Gastrocnemius medialis (tissue), 4 donors: ENCODE measurements at regions not wholly inside any gene's neighbourhood (a gene's known extent, or its start where the extent isn't known, plus 50 kb on each side); places are given as distances from the start of the nearest gene placed in this dataset.

ENCODE experiments used
- ATAC-seq, 2 donors: fragments of 150-250 bp; one replicate each; pipeline ENCODE4 v1.9.1; 2016
- DNase-seq, 2 donors: peaks; one replicate each; pipeline ENCODE4 v3.0.0-alpha.2; 2019
- H3K27ac ChIP-seq, 4 donors: fragments of 200-600 bp; sonication (generic); 1 replicate in 1 of 4; 2 replicates in 3 of 4; pipeline ENCODE4 v1.5.1; 2016 to 2018; ENCODE audit warnings: mild to moderate bottlenecking in 2 of 4, moderate library complexity in 1 of 4
- H3K27me3 ChIP-seq, 3 donors: fragments of 200-600 bp; sonication (generic) in 2 of 3; 1 replicate in 1 of 3; 2 replicates in 2 of 3; pipeline versions ENCODE4 v1.5.1 to v1.6.0; 2016 to 2019; ENCODE audit warnings: mild to moderate bottlenecking in 1 of 3, moderate library complexity in 1 of 3
- H3K36me3 ChIP-seq, 2 donors: fragments of 200-600 bp; sonication (generic) in 1 of 2; one replicate each; pipeline ENCODE4 v1.5.1; 2017 to 2018
- H3K4me1 ChIP-seq, 2 donors: fragments of 200-600 bp; sonication (generic) in 1 of 2; one replicate each; pipeline ENCODE4 v1.5.1; 2016 to 2017; ENCODE audit warnings: mild to moderate bottlenecking in 2 of 2
- H3K4me3 ChIP-seq, 4 donors: fragments of 200-600 bp; sonication (generic) in 3 of 4; 1 replicate in 1 of 4; 2 replicates in 3 of 4; pipeline ENCODE4 v1.5.1; 2016 to 2019; ENCODE audit warnings: mild to moderate bottlenecking in 2 of 4
- H3K9me3 ChIP-seq, 3 donors: fragments of 200-600 bp; sonication (generic) in 2 of 3; 1 replicate in 1 of 3; 2 replicates in 2 of 3; pipeline ENCODE4 v1.5.1; 2016 to 2019
- POLR2A ChIP-seq, 2 donors: fragments of 450-650 bp; IDR thresholded peaks; one replicate each; pipeline ENCODE4 v1.6.1; 2017; ENCODE audit warnings: antibody characterized with exemption in 2 of 2, mild to moderate bottlenecking in 2 of 2, moderate library complexity in 2 of 2
- in situ Hi-C, 4 donors: fragments of 200-750 bp; cut with MboI; loops; one replicate each; pipeline versions ENCODE4 v1.15.0 to v1.8.0; 2017; ENCODE audit warnings: low sequenced_read_pairs in 4 of 4
- intact Hi-C: fragments of 100-400 bp; cut with DNase I; formaldehyde crosslinking; loops from one replicate; pipeline ENCODE4 v1.15.1; 2023; ENCODE audit warnings: low total_unique reads
- TF ChIP-seq, protein P1 (sequence below), 5 experiments: fragments of 450-650 bp in 3 of 5; fragments of 200-600 bp in 2 of 5; sonication (generic) in 2 of 5; IDR thresholded peaks in 4 of 5; conservative IDR thresholded peaks in 1 of 5; 1 replicate in 4 of 5; 2 replicates in 1 of 5; pipeline ENCODE4 v1.5.1; 2016 to 2019; ENCODE audit warnings: antibody characterized with exemption in 5 of 5, mild to moderate bottlenecking in 3 of 5, moderate library complexity in 3 of 5

- Histone ChIP-seq H3K36me3 (no peaks in the 10 kb centered on the region), H3K9me3 (no peaks in the 10 kb centered on the region), H3K27ac (no peak overlapping the region), H3K27me3 (no peaks in the 10 kb centered on the region), H3K4me3 (no peak overlapping the region), H3K4me1 (no peaks in the 10 kb centered on the region)
- TF ChIP-seq POLR2A (IDR thresholded peaks at IDR 0.05) = no peak
- TF ChIP-seq, protein P1, sequence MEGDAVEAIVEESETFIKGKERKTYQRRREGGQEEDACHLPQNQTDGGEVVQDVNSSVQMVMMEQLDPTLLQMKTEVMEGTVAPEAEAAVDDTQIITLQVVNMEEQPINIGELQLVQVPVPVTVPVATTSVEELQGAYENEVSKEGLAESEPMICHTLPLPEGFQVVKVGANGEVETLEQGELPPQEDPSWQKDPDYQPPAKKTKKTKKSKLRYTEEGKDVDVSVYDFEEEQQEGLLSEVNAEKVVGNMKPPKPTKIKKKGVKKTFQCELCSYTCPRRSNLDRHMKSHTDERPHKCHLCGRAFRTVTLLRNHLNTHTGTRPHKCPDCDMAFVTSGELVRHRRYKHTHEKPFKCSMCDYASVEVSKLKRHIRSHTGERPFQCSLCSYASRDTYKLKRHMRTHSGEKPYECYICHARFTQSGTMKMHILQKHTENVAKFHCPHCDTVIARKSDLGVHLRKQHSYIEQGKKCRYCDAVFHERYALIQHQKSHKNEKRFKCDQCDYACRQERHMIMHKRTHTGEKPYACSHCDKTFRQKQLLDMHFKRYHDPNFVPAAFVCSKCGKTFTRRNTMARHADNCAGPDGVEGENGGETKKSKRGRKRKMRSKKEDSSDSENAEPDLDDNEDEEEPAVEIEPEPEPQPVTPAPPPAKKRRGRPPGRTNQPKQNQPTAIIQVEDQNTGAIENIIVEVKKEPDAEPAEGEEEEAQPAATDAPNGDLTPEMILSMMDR (IDR thresholded peaks at IDR 0.05 in 4 of 5, conservative IDR thresholded peaks at IDR 0.05 in 1 of 5) = no peak
- no peak for ATAC-seq
- intact Hi-C loops = no loop called here
- no peak for DNase-seq
- in situ Hi-C loops = no loop called here
Measured at GRCh38 chr1:98314601-98315000, 346.9 kb upstream of the SNX7 start.

DNA sequence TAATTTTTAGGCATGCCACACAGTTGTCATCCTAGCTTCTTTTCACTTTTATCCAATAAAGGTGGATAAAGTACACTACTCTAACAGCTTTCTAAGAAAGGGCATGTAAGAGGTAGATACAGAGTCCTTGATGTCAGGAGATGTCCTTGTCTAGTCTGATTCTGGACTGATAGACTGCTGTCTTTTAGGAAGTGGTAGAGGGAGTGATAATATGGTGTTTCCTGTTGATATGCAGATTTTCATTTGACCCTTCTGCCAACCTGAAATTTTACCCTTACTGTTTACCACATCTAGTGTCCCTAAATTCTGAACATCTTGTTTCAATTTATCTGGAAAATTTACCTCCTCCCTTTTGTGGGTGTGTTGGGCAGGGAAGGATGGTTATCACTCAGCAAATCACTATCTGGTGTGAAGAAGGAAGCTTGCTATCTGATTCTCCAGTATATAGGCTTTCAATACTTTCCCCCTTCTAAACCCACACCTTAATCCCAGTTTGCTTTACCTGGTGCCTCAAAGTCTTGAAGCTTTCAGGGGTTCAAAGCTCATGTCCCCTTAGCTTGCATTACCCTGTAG lies 354.9 kb upstream of the SNX7 start:
- Histone ChIP-seq H3K27me3 (no peaks in the 10 kb centered on the region), H3K4me3 (no peak overlapping the region), H3K4me1 (no peaks in the 10 kb centered on the region), H3K36me3 (no peaks in the 10 kb centered on the region), H3K27ac (no peak overlapping the region), H3K9me3 (no peaks in the 10 kb centered on the region)
- intact Hi-C loops = no loop called here
- ATAC-seq (no peak), DNase-seq (no peak)
- TF ChIP-seq, protein P1 (IDR thresholded peaks at IDR 0.05 in 4 of 5, conservative IDR thresholded peaks at IDR 0.05 in 1 of 5) = no peak
- no peak for TF ChIP-seq POLR2A (IDR thresholded peaks at IDR 0.05)
- in situ Hi-C loops = no loop called here

- DNase-seq = no peak
- no peaks in the 10 kb centered on the region for H3K27me3 ChIP-seq
- H3K27ac ChIP-seq = no peak overlapping the region
- intact Hi-C loops (no loop called here), in situ Hi-C loops (no loop called here)
- TF ChIP-seq, protein P1 (IDR thresholded peaks at IDR 0.05 in 4 of 5, conservative IDR thresholded peaks at IDR 0.05 in 1 of 5) = no peak
- no peak for TF ChIP-seq POLR2A (IDR thresholded peaks at IDR 0.05)
- no peak overlapping the region for H3K4me3 ChIP-seq
- no peaks in the 10 kb centered on the region for H3K36me3 ChIP-seq
- no peaks in the 10 kb centered on the region for H3K9me3 ChIP-seq
- H3K4me1 ChIP-seq = no peaks in the 10 kb centered on the region
- ATAC-seq = no peak
Measured at GRCh38 chr1:98305362-98305761, 356.2 kb upstream of the SNX7 start.

DNA sequence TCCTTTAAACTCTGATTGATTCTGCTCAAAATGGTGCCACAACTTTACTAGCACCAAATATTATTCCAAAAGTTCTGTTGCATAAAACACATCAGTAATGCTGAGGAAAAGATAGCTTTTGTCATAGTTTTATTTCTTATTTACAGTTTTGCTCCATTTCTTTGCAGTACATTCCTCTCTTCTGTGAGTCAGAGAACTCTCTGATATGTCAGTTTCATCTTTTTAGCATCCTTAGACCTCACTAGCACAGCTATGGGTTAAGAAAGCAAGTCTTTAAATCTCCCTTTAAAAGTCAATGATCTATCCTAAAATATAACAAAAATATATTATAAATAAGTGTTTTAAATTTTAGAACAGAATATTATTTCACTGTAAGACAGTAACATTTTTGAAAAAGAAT lies 356.6 kb upstream of the SNX7 start:
- intact Hi-C loops = no loop called here
- Histone ChIP-seq H3K27ac (no peak overlapping the region), H3K9me3 (no peaks in the 10 kb centered on the region), H3K4me1 (no peaks in the 10 kb centered on the region), H3K27me3 (no peaks in the 10 kb centered on the region), H3K36me3 (no peaks in the 10 kb centered on the region), H3K4me3 (no peak overlapping the region)
- ATAC-seq (no peak), DNase-seq (no peak)
- in situ Hi-C loops = no loop called here
- TF ChIP-seq, protein P1 (IDR thresholded peaks at IDR 0.05 in 4 of 5, conservative IDR thresholded peaks at IDR 0.05 in 1 of 5) = no peak
- no peak for TF ChIP-seq POLR2A (IDR thresholded peaks at IDR 0.05)

GRCh38 chr1:98299861-98300260 lies 361.7 kb upstream of the SNX7 start:
- Histone ChIP-seq H3K9me3 (no peaks in the 10 kb centered on the region), H3K27ac (no peak overlapping the region), H3K4me3 (no peak overlapping the region), H3K36me3 (no peaks in the 10 kb centered on the region), H3K27me3 (no peaks in the 10 kb centered on the region), H3K4me1 (no peaks in the 10 kb centered on the region)
- DNase-seq = no peak
- intact Hi-C loops = no loop called here
- in situ Hi-C loops = no loop called here
- no peak for TF ChIP-seq POLR2A (IDR thresholded peaks at IDR 0.05)
- TF ChIP-seq, protein P1 (IDR thresholded peaks at IDR 0.05 in 4 of 5, conservative IDR thresholded peaks at IDR 0.05 in 1 of 5) = no peak
- ATAC-seq = no peak
